ENCODE measurements at regions not wholly inside any gene's neighbourhood (a gene's known extent, or its start where the extent isn't known, plus 50 kb on each side); places are given as distances from the start of the nearest gene placed in this dataset.

DNA sequence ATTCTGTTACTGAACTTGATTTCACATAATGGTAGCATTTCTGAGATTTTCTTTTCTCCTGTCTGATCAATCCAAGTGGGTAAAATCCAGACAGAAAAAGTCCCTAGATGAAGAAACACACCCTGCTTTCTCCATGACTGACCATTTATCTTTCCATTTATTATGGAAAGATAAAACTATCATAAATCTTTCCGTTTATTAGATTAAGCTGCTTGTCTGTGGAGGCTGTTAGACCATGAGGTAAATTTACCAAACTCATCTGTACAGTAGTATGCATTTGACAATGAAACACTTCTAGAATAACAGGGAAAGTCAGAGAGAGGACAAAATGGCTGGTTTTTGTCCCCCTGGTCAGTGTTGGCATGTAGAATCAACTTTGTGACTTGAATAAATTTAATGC is 491.2 kb upstream of the SEMA6A start:
- no peak for DNase-seq (ENCODE audit: low spot score)

DNA sequence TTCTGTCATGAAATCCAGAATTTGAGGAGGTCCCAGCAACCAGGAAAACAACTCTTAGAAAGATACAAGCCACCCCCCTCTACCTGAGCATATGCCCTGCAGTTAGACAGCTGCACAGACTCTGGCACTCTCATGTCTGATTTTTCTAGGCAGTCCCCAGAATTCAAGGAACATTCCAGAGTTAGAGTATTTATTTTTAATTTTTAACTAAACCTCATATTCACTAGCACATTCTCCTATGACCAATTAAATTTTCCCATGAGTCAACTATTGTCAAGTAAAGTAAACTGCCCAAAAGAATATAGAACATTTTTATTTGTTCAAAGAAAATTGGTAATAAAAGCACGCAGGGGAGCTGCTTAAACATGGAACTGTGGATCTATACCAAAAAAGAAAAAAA is 490.5 kb upstream of the SEMA6A start:
- DNase-seq (ENCODE audit: low spot score): no peak

DNA sequence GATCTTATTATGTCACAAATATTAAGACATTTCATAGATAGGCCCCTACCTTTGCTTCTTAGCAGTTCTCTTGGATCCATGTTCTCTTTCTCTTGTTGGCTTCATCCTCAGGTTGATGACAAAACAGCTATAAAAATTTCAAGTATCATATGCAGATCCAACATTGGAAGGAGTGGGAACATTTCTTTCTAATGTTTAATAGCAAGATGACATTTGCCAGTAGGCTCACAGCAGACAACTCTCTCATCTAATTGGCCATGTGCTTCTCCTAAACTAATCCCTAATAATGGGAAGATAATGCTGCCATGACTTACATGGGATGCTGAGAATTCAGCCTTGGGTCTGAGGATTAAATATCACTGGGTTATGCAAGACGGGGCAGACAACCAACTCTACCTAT is 485.5 kb upstream of the SEMA6A start:
- no peak for DNase-seq (ENCODE audit: low spot score)

DNA sequence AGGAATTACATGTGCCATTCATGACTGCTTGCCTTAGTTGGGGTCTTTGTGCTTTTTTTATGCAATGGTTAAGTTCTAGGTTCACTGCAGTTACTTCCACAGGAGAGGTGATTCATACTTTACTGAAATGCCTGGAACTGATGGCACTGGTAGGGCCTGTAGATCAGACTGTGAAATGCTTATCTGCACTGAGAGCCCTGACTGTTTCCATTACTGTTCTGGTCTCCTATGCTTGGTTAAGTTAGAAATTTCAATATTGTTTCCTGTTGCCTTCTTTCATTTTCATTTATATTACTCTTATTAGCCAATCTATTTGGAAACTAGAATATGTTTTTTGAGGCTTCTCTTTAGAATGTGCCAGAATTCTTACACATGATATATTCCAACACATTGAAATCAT is 484.1 kb upstream of the SEMA6A start:
- no peak for DNase-seq (ENCODE audit: low spot score)

DNA sequence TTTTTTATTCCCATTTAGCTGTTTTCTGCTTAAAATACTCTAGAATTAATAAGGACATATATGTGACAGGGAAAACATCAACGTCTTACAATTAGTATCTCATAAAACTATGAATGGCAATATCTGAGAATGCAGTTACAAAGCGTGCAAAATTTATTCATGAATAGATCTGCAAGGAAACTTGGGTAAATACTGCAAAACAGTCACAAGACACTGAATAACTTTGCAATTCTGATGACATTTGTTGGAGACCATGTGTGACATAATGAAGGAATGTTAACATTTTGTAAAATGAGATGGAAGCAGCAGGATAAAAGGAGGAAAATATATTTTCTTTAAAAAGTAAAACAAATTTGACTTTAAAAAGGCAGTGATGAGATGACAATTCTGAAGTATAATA is 480.9 kb upstream of the SEMA6A start:
- no peak for DNase-seq (ENCODE audit: low spot score)

DNA sequence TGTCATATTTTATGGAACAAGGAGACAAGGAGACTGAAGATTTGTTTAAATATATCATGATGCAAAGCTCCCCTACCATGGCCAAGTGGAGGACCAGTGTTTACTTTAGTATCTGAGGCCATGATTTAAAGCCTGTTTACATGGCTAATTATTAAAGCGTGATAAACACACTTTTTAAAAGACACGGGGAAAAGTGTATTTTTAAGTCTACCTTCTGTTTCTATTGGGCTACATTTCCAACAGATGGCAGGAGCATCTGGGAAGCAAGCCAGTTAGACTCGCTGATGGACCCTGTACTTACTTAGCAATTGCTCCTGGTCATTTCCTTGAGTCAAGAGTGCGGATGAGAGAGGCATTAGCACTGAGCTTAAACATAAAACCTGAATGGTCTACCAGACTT is 480.3 kb upstream of the SEMA6A start:
- DNase-seq (ENCODE audit: low spot score): no peak

DNA sequence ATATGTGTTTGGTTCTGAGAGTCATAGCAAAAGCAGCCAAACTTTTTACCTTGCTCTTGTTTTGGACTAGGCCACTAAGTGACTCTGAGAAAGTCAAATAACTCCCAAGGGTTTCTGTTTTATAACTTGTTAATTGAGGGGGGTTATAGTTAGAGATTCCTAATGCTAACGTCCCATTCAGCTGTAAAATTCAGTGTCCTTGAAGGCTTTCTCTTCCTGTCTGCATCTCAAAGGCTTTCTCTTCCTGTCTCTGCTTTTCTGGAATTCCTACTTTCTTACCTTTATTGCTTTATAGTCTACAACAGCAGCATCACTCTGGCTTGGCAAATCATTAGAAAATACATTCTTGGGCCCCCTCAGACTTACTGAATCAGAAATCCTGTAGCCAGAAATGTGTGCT is 479.5 kb upstream of the SEMA6A start:
- DNase-seq (ENCODE audit: low spot score): no peak

DNA sequence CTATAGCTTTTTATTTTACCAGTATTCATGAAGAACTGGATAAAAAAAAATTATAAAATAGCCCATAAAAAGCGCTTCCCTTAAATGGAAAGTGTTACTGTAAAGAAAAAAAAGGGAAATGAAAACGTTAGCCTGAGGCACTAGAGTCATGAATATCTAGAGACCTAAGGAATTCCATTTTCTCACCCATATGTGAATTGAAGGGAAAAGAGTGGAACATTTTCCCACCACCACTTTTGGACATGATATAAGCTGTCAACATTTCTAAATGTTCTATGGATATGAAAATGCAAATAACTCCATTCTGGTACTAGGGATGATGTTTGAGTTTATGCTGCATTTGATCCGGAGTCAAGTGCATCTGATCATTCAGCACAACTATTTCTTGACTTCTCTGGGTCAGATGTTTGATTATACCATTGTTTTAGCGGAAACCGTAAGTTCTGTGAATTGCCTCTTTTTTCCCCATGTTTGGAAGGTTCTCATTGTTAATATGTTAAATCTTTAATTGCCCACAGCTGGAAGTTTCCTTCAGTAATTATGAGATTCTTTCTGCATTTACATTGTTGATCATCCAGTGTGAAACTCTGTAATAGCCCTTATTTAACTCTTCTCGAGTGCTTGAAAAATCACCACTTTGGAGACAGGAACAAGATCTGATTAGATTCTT is 467.4 kb upstream of the SEMA6A start:
- DNase-seq (ENCODE audit: low spot score): no peak

DNA sequence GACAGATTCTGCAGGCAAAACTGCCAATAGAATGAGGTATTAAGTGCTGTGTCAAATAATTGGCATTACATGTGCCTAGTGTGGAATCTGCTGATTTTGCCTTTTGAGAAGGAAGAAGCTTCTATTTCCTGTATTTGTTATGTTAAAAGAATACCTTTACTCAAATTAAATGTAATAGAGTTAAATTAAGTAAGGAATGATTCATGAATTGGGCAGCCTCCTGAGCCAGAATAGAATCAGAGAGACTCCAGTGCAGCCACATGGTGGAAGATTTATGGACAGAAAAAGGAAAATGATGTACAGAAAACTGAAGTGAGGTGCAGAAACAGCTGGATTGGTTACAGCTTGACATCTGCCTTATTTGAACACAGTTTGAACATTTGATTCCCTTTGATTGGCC is 464.4 kb upstream of the SEMA6A start:
- DNase-seq (ENCODE audit: low spot score): no peak

DNA sequence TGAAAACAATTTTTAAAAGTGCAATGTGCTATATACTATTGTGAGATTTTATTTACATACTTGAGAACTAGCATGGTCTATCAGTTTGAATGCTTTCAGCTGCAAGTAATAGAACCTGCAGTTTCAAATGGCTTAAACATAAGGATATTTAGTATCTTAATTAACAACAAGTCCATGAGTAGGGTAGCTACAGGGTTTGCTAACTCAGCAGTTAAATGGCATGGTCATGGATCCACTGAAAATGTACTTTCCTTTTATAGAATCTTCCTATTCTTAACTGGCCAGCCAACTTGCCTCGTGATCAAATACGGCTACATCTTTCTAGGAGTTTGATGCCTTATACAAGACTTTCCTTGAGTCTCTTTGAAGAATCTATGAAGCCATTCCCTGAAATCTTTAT is 452.8 kb upstream of the SEMA6A start:
- no peak for DNase-seq (ENCODE audit: low spot score)

DNA sequence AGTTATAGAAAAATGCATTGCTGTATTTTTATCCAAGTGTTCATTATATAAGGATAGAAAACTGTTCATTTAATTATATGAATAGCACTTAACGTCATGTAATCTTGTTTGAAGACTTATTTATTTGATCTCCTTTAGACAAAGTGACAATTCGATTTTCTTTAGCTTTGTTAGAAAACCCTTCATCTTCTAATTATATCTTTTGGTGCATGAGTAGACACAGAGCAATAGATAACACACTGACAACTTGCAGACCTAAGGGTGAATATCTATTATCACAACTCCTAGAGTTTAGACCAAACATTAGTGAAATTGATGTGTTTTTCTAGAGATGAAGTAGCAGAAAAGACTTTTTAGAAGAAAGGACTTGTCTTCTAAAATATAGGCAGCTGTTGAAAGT is 446.4 kb upstream of the SEMA6A start:
- DNase-seq (ENCODE audit: low spot score): no peak

DNA sequence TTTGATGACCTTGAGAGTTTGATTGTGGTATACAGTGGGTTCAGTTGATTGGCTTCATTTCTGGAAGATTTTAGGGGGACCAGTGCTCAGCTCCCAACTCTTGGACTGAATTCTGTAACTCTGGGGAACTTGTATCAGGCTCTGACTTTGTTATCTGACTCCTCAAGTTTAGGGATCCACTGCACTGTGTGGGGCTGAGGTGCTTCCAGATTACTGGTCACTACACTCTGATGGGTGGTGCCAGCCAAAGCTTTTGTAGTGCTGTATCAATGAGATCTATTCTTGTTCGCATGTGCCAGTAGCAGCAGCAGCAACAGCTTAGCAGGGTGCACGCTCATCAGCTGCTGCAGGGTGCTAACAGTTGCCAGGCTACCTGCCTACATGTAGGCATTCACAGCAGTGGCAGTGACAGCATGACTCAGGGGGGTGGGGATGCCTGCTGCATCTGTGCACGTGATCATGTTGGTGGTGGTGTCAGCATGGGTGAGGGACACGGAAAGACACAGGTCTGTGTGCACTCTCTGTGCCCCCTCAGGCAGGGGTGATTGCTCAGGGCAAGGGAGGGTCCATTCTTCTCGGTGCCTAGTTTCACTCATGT is 438.8 kb upstream of the SEMA6A start:
- DNase-seq (ENCODE audit: low spot score): no peak

DNA sequence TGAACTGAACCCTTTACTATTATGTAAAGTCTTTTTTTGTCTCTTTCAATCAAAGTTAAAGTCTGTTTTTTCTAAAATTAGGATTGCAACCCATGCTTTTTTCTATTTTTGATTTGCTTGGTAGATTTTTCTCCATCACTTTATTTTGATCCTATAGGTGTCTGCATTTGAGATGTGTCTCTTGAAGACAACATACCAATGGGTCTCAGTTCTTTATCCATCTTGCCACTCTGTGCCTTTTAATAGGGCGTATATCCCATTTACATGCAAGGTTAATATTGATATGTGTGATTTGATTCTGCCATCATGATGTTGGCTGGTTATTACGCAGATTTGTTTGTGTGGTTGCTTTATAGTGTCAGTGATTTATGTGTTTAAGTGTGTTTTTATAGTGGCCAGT is 436.0 kb upstream of the SEMA6A start:
- no peak for DNase-seq (ENCODE audit: low spot score)

DNA sequence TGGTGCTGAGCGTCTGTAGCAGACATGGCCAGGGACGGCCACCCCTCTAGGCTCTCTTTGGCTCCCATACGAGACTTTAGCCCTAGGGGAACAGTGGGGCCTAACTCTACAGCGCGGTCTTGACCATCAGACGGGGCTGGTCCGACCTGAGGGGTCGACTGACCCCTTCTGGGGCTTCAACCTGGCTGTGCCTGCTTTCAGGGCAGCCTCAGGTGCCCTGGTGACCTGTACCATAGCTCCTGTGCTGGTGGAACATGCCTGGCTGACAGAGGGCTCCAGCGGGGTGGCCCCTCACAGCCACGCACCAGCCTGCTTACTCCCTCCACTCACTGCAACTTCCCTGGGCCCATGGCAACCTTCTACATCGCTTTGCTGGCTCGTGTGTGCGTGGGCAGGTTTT is 423.4 kb upstream of the SEMA6A start:
- DNase-seq (ENCODE audit: low spot score): no peak

DNA sequence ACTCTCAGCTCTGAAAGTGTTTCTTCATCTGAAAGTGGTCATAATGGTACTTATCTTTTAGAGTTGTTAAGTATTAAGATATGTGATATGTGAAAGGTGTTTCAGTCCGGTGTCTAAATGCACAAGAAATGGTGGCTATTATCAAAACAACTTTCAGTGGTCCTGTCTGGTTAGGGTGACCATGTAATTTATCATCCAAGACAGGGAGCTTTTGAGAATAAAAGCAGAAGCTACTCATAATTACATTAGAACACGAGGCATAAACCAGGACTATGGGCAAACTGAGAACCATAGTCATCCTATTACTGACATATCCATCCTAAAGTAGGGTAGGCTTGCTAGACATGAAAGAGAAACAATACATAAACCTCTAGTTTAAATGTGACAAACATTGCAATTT is 418.1 kb upstream of the SEMA6A start:
- no peak for DNase-seq (ENCODE audit: low spot score)

DNA sequence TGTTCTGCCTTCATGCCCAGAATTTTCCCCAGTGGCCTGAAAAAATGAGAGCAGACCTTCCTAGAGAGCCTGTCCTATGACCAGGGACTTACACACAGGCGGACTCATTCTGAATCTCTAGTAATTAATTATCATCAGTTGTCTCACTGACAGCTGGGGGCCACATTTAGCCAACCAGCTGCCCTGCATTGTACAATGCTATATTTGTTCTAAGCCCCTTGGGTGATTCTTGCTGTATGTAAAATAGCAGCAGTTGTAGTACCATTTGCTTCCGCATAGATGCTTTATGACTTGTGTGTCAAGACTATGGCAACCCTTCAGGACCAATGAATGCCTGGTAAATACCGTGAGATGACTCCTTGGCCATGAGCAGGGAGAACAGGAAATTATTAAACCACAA is 415.4 kb upstream of the SEMA6A start:
- DNase-seq (ENCODE audit: low spot score): no peak

DNA sequence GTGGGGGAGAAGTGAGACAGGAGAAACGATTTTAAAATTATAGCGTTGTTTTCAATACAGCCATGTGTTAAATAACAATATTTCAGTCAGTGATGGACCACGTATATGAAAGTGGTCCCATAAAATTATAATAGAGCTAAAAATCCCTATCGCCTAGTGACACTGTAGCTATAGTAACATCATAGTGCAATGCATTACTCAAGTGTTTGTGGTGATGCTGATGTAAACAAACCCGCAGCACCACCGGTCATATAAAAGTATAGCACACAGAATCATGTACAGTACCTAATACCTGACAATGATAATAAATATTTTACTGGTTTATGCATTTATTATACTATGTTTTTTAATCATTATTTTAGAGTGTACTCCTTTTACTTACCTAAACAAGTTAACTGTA is 407.4 kb upstream of the SEMA6A start:
- no peak for DNase-seq (ENCODE audit: low spot score)

DNA sequence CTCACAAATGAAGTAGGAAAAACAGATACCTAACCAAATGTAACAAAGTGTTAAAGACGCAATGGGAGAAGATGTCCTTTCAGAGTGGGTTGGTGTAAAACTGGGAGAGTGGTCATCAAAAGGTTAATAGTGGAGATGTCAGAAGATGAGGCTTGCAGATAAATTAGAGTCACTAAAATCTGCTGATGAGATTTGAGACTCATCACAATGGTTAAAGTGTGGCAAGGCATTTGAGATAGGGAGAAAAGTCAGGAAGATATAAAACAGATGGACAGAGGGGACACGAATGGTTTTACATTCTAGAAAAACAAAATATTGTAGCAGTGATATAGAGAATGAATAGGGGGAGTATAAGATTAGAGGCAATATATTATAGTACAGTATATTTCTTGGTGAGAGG is 406.0 kb upstream of the SEMA6A start:
- no peak for DNase-seq (ENCODE audit: low spot score)

DNA sequence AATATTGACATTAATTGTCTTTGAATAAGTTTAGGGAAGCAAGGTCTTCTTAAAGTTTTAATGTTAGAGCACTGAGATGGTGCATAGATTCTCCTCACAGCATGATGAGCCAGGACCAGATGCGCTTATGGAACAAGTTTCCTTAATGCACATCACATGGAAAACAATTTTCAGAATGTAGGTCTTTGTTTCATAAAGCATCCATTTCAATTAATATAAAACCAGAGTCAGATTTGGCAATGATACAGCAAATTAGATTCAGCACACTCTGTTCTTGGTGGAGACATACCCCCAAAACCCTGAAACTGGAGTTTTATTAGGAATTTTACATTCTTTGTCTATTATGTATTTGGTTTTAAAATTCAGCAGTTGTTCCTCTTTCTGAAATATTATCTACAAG is 402.1 kb upstream of the SEMA6A start:
- DNase-seq (ENCODE audit: low spot score): no peak

DNA sequence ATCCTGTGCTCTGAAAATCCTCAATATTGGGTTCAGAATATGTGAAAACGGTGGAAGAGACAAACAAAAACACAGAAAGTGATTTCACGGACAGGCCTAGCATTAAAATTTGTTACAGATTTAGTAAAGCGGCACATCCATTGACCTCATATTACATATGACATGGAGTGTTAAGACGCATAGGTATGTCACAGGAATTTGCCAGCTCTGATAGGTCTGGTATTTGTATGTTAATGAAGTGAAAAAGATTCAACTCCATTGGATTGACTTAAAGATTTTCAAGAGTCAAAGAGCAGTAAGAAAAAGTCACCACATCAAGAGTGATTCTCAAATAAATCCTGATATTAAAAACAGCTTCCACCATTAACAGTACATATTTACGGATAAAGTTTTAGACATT is 396.5 kb upstream of the SEMA6A start:
- no peak for DNase-seq (ENCODE audit: low spot score)

DNA sequence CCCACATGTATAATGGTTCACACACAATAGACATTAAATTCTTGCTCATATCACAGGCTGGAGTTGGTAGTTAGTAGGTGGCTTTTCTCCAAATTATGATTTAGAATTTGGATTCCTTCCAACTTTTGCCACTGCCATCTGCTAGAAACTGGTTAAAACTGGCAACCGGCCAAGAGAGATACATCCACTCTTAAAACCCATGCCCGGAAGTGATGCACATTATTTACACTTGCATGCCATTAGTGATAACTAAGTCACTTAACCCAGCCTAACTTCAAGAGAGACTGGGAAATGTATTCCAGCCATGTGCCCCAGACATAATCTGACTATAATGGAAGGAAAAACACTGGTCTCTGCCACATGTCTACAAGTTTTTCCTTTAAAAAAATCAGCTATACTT is 395.7 kb upstream of the SEMA6A start:
- no peak for DNase-seq (ENCODE audit: low spot score)

DNA sequence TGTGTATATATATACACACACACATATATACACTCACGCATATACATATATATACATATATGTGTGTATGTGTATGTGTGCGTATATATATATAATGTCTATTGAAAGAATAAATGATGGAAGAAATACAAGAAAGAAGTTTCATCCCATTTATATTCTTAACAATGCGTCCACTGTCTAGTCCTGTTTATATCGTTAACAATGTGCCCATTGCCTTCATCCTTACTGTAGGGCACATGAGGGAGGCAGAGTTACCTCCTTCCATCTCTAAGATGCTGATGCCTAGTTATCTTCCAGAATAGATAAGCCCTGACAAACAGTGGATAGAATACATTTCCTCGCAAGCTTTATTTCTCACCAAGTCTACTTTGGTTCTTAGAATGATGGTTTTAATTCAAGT is 389.8 kb upstream of the SEMA6A start:
- DNase-seq (ENCODE audit: low spot score): no peak

DNA sequence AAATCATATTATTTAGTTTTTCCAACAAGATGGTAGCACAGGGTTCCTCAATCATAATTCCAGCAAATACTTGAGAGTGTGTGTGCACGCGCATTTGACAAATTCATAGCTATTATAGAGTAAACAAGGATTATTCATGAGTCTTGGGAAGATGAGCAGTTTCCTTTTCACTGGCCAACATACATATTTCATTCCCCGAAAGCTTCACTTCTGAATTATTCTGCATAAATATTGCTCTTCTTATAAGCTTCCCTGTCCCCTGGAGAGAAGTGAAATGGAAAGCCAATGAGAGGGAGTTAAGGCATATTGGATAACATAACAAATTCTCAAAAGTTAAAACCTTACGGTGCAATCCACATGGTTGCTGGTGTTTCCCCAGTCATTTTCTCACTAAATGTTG is 386.4 kb upstream of the SEMA6A start:
- DNase-seq (ENCODE audit: low spot score): no peak

DNA sequence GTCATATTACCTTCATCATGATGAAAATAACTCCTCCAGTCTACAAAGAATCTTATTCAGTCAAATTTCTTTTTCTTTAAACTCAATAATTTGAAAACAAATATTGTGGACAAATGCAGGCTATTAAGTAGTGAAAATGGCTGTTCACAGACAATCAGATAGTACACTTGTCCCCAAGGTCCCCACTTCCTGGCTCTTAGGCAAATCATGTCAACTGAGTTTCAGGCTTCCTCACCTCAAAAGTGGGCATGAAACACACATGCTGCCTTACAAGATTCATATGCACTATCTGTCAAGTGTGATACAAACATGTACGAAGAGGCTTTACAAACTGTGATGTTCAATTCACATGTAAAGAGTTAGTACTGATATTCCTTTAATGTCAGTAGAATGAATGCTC is 385.2 kb upstream of the SEMA6A start:
- DNase-seq (ENCODE audit: low spot score): no peak
